ENCODE measurements at regions not wholly inside any gene's neighbourhood (a gene's known extent, or its start where the extent isn't known, plus 50 kb on each side); places are given as distances from the start of the nearest gene placed in this dataset.

- Mint-ChIP-seq H3K9me3 (peaks cover 0 to 5% (median 0%) of the 10 kb centered on the region in 6 donors), H3K4me3 (peak overlapping the region; percentile 46 to 88 (median 79)), H3K27ac (peak overlapping the region; percentile 80 to 95 (median 91)), H3K36me3 (peaks cover 0 to 3% (median 0%) of the 10 kb centered on the region in 3 donors), H3K27me3 (ENCODE audit: low read depth in 3 of 3) (peaks cover 20 to 34% (median 30%) of the 10 kb centered on the region in 3 donors), H3K4me1 (peaks cover 58 to 59% of the 10 kb centered on the region in 2 donors)
- peak; percentile 64 to 75 (median 66) for DNase-seq
These were observed 71.7 kb upstream of the BCOR start for GRCh38 chrX:40169193-40170101.

- peaks cover 22 to 30% (median 23%) of the 10 kb centered on the region in 3 donors for H3K27me3 Mint-ChIP-seq (ENCODE audit: low read depth in 3 of 3)
- peaks cover 49 to 50% of the 10 kb centered on the region in 2 donors for H3K4me1 Mint-ChIP-seq
- H3K4me3 Mint-ChIP-seq, result peak overlapping the region; percentile 77 to 88 (median 81)
These were observed 70.8 kb upstream of the BCOR start for GRCh38 chrX:40168480-40169011.

GRCh38 chrX:40167850-40168479 lies 70.2 kb upstream of the BCOR start:
- Mint-ChIP-seq H3K27ac (peak overlapping the region in 2 of 6 donors; percentile 34 to 84), H3K36me3 (peaks cover 0 to 3% (median 0%) of the 10 kb centered on the region in 3 donors), H3K4me3 (peak overlapping the region; percentile 77 to 88 (median 81)), H3K4me1 (peaks cover 43 to 44% of the 10 kb centered on the region in 2 donors), H3K27me3 (ENCODE audit: low read depth in 3 of 3) (peaks cover 19 to 29% (median 22%) of the 10 kb centered on the region in 3 donors), H3K9me3 (peaks cover 0 to 1% (median 0%) of the 10 kb centered on the region in 6 donors)
- no peak for DNase-seq

More at GRCh38 chrX:40168480-40169011, 70.8 kb upstream of the BCOR start:
- Mint-ChIP-seq H3K9me3 (peaks cover 0 to 5% (median 0%) of the 10 kb centered on the region in 6 donors), H3K36me3 (peaks cover 0 to 3% (median 0%) of the 10 kb centered on the region in 3 donors), H3K27ac (peak overlapping the region in 2 of 6 donors; percentile 20 to 84)
- DNase-seq, result no peak

- Mint-ChIP-seq H3K9me3 (no peaks in the 10 kb centered on the region), H3K36me3 (peaks cover 0 to 3% (median 0%) of the 10 kb centered on the region in 3 donors), H3K4me3 (peak overlapping the region; percentile 77 to 88 (median 81)), H3K27ac (peak overlapping the region in 2 of 6 donors; percentile 34 to 84), H3K4me1 (peaks cover 39 to 41% of the 10 kb centered on the region in 2 donors), H3K27me3 (ENCODE audit: low read depth in 3 of 3) (peaks cover 16 to 28% (median 19%) of the 10 kb centered on the region in 3 donors)
- DNase-seq, result no peak
These were observed 69.6 kb upstream of the BCOR start for GRCh38 chrX:40167233-40167849.

- Mint-ChIP-seq H3K4me1 (peaks cover 39% of the 10 kb centered on the region in 2 donors), H3K27me3 (ENCODE audit: low read depth in 3 of 3) (peaks cover 13 to 28% (median 19%) of the 10 kb centered on the region in 3 donors), H3K4me3 (peak overlapping the region; percentile 77 to 88 (median 81)), H3K36me3 (peaks cover 0 to 3% (median 0%) of the 10 kb centered on the region in 3 donors), H3K9me3 (no peaks in the 10 kb centered on the region), H3K27ac (peak overlapping the region in 1 of 6 donors; percentile 45)
- DNase-seq, result no peak
These were observed 68.8 kb upstream of the BCOR start for GRCh38 chrX:40166582-40166981.

- Mint-ChIP-seq H3K27me3 (ENCODE audit: low read depth in 3 of 3) (peaks cover 13 to 28% (median 19%) of the 10 kb centered on the region in 3 donors), H3K4me3 (no peak overlapping the region), H3K4me1 (peaks cover 34% of the 10 kb centered on the region in 2 donors), H3K36me3 (peaks cover 0 to 3% (median 0%) of the 10 kb centered on the region in 3 donors), H3K9me3 (no peaks in the 10 kb centered on the region), H3K27ac (no peak overlapping the region)
- DNase-seq, result no peak
These were observed 68.1 kb upstream of the BCOR start for GRCh38 chrX:40165861-40166260.

- peaks cover 13 to 23% (median 19%) of the 10 kb centered on the region in 3 donors for H3K27me3 Mint-ChIP-seq (ENCODE audit: low read depth in 3 of 3)
- DNase-seq, result no peak
- H3K4me1 Mint-ChIP-seq, result peaks cover 27 to 28% of the 10 kb centered on the region in 2 donors
- H3K27ac Mint-ChIP-seq, result no peak overlapping the region
- no peak overlapping the region for H3K4me3 Mint-ChIP-seq
- no peaks in the 10 kb centered on the region for H3K9me3 Mint-ChIP-seq
- H3K36me3 Mint-ChIP-seq, result peaks cover 0 to 3% (median 0%) of the 10 kb centered on the region in 3 donors
These were observed 67.4 kb upstream of the BCOR start for GRCh38 chrX:40165206-40165605.

GRCh38 chrX:40164751-40165150 lies 67.0 kb upstream of the BCOR start:
- no peaks in the 10 kb centered on the region for H3K9me3 Mint-ChIP-seq
- H3K4me1 Mint-ChIP-seq, result peaks cover 23 to 24% of the 10 kb centered on the region in 2 donors
- no peak overlapping the region for H3K27ac Mint-ChIP-seq
- peaks cover 13 to 22% (median 19%) of the 10 kb centered on the region in 3 donors for H3K27me3 Mint-ChIP-seq (ENCODE audit: low read depth in 3 of 3)
- H3K4me3 Mint-ChIP-seq, result no peak overlapping the region
- peaks cover 0 to 3% (median 2%) of the 10 kb centered on the region in 3 donors for H3K36me3 Mint-ChIP-seq
- DNase-seq, result no peak

GRCh38 chrX:40158036-40158706 lies 60.4 kb upstream of the BCOR start:
- H3K36me3 Mint-ChIP-seq, result peaks cover 0 to 3% (median 0%) of the 10 kb centered on the region in 3 donors
- peaks cover 0 to 8% of the 10 kb centered on the region in 2 donors for H3K4me1 Mint-ChIP-seq
- H3K9me3 Mint-ChIP-seq, result no peaks in the 10 kb centered on the region
- peak overlapping the region; percentile 62 to 79 (median 68) for H3K4me3 Mint-ChIP-seq
- peaks cover 3 to 10% (median 9%) of the 10 kb centered on the region in 3 donors for H3K27me3 Mint-ChIP-seq (ENCODE audit: low read depth in 3 of 3)
- H3K27ac Mint-ChIP-seq, result no peak overlapping the region
- peak in 2 of 3 donors; percentile 35 to 43 for DNase-seq

GRCh38 chrX:40157228-40158035 lies 59.7 kb upstream of the BCOR start:
- Mint-ChIP-seq H3K4me3 (peak overlapping the region; percentile 52 to 70 (median 63)), H3K4me1 (peaks cover 0 to 8% of the 10 kb centered on the region in 2 donors), H3K9me3 (no peaks in the 10 kb centered on the region), H3K36me3 (peaks cover 0 to 3% (median 0%) of the 10 kb centered on the region in 3 donors), H3K27me3 (ENCODE audit: low read depth in 3 of 3) (peaks cover 3 to 11% (median 8%) of the 10 kb centered on the region in 3 donors), H3K27ac (peak overlapping the region in 1 of 6 donors; percentile 30)
- no peak for DNase-seq

- Mint-ChIP-seq H3K4me1 (peaks cover 0 to 8% of the 10 kb centered on the region in 2 donors), H3K27ac (no peak overlapping the region), H3K36me3 (peaks cover 0 to 3% (median 0%) of the 10 kb centered on the region in 3 donors), H3K9me3 (no peaks in the 10 kb centered on the region), H3K4me3 (peak overlapping the region in 1 of 5 donors; percentile 70), H3K27me3 (ENCODE audit: low read depth in 3 of 3) (peaks cover 3 to 11% (median 8%) of the 10 kb centered on the region in 3 donors)
- no peak for DNase-seq
These were observed 58.9 kb upstream of the BCOR start for GRCh38 chrX:40156470-40157227.
